Osteocyte (in vitro differentiated cells): ENCODE measurements at regions not wholly inside any gene's neighbourhood (a gene's known extent, or its start where the extent isn't known, plus 50 kb on each side); places are given as distances from the start of the nearest gene placed in this dataset.

ENCODE experiments used
- DNase-seq: peaks from one replicate; pipeline ENCODE4 v3.0.0; 2021; ENCODE audit warnings: mixed read lengths; ENCODE audit not compliant: unreplicated experiment; ENCODE audit errors: extremely low spot score
- H3K27ac Mint-ChIP-seq: one replicate; pipeline ENCODE4 v1.8.0; 2021; ENCODE audit warnings: mild to moderate bottlenecking, mixed read lengths; ENCODE audit not compliant: unreplicated experiment
- H3K27me3 Mint-ChIP-seq: one replicate; pipeline ENCODE4 v1.8.0; 2021; ENCODE audit warnings: mixed read lengths; ENCODE audit not compliant: unreplicated experiment
- H3K36me3 Mint-ChIP-seq: one replicate; pipeline ENCODE4 v1.8.0; 2021; ENCODE audit warnings: mixed read lengths; ENCODE audit not compliant: unreplicated experiment
- H3K4me1 Mint-ChIP-seq: one replicate; pipeline ENCODE4 v1.8.0; 2021; ENCODE audit warnings: mixed read lengths; ENCODE audit not compliant: unreplicated experiment
- H3K4me3 Mint-ChIP-seq: one replicate; pipeline ENCODE4 v1.8.0; 2021; ENCODE audit warnings: mild to moderate bottlenecking, moderate library complexity, mixed read lengths; ENCODE audit not compliant: unreplicated experiment
- H3K9me3 Mint-ChIP-seq: one replicate; pipeline ENCODE4 v1.8.0; 2021; ENCODE audit warnings: mixed read lengths; ENCODE audit not compliant: unreplicated experiment
- TF ChIP-seq, protein P1 (sequence below): fragments of 200-600 bp; sonication (generic); IDR thresholded peaks from 2 replicates; pipeline ENCODE4 v1.5.0; 2021; ENCODE audit warnings: antibody characterized with exemption, mild to moderate bottlenecking, moderate library complexity

DNA sequence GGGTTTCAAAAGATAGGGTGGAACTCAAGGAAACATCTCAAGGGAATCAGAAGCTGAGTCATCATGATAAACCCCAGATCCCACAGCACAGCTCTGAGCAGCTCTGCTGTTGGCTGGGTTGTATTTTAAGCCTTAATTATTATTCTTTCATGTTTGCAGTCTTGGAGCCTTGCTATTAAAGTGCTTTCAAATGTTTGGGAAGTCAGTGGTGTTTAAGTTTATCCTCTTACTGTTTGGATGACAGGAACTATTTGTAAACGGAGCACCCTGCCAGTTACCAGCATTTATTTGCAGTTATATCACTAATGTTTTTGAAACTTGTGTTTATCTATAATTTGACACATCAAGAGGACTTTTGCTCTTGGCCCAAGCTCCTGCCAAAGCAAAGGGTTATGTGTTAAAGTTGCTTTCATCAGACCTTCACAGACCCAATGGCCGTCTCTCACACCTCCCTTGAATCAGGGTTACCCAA, 141.1 kb upstream of the SPDL1 start:
- Mint-ChIP-seq H3K4me1 (peaks cover 10% of the 10 kb centered on the region), H3K9me3 (no peaks in the 10 kb centered on the region), H3K27ac (no peak overlapping the region), H3K27me3 (peaks cover 2% of the 10 kb centered on the region), H3K4me3 (no peak overlapping the region), H3K36me3 (no peaks in the 10 kb centered on the region)
- no peak for DNase-seq
- TF ChIP-seq, protein P1, sequence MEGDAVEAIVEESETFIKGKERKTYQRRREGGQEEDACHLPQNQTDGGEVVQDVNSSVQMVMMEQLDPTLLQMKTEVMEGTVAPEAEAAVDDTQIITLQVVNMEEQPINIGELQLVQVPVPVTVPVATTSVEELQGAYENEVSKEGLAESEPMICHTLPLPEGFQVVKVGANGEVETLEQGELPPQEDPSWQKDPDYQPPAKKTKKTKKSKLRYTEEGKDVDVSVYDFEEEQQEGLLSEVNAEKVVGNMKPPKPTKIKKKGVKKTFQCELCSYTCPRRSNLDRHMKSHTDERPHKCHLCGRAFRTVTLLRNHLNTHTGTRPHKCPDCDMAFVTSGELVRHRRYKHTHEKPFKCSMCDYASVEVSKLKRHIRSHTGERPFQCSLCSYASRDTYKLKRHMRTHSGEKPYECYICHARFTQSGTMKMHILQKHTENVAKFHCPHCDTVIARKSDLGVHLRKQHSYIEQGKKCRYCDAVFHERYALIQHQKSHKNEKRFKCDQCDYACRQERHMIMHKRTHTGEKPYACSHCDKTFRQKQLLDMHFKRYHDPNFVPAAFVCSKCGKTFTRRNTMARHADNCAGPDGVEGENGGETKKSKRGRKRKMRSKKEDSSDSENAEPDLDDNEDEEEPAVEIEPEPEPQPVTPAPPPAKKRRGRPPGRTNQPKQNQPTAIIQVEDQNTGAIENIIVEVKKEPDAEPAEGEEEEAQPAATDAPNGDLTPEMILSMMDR, result no peak

DNA sequence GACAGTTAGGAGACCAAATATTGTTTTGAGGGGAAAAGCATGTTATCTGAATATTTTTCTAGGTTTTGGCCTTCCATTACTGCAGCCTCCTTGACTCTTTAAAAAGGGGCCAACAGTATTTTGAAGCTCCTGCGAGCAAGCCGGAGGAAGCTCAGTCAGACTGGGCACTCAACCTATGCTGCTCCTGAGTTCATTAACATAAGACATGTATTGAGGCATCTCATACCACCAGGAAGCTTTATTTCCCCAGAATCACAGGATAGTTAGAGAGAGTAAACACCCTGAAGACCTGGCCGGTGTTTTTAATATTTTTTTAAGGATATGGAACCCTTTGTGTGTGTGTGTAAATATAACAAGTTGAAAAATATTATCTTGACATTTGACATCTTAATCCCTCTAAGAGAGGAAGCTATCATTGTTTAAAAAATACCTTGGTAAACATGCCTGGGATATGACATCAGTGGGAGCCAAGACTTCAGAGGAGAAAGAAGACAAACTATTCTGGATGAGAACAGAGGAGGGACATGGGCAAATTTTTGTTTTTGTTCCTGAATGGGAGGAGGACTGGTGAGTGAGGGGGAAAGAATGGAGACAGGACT, 139.3 kb upstream of the SLIT3 start:
- H3K4me1 Mint-ChIP-seq, result peaks cover 10% of the 10 kb centered on the region
- H3K27ac Mint-ChIP-seq, result no peak overlapping the region
- peaks cover 2% of the 10 kb centered on the region for H3K27me3 Mint-ChIP-seq
- no peaks in the 10 kb centered on the region for H3K36me3 Mint-ChIP-seq
- no peaks in the 10 kb centered on the region for H3K9me3 Mint-ChIP-seq
- no peak for DNase-seq
- H3K4me3 Mint-ChIP-seq, result no peak overlapping the region
- TF ChIP-seq, protein P1, result no peak

DNA sequence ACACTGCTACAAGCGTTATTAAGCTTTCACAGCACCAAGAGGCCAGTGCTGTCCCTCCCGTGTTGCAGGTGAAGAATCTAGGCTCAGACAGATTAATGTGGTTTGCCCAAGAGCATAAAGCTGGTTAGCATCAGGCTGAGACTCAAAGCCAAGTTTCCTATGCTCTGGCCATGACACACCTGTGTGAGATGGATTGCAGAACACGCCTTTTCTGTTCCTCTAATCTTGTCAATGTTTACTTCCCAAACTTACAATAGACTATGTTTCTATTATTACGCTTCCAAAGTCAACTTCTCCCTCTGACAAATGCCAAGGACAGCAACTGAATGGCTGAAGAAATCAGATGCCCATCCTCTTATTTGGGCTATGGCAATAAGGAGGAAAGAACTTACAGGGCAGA, 138.4 kb upstream of the SLIT3 start:
- H3K9me3 Mint-ChIP-seq, result no peaks in the 10 kb centered on the region
- peaks cover 10% of the 10 kb centered on the region for H3K4me1 Mint-ChIP-seq
- H3K27ac Mint-ChIP-seq, result no peak overlapping the region
- peaks cover 2% of the 10 kb centered on the region for H3K27me3 Mint-ChIP-seq
- DNase-seq, result no peak
- no peaks in the 10 kb centered on the region for H3K36me3 Mint-ChIP-seq
- TF ChIP-seq, protein P1, result no peak
- H3K4me3 Mint-ChIP-seq, result no peak overlapping the region

DNA sequence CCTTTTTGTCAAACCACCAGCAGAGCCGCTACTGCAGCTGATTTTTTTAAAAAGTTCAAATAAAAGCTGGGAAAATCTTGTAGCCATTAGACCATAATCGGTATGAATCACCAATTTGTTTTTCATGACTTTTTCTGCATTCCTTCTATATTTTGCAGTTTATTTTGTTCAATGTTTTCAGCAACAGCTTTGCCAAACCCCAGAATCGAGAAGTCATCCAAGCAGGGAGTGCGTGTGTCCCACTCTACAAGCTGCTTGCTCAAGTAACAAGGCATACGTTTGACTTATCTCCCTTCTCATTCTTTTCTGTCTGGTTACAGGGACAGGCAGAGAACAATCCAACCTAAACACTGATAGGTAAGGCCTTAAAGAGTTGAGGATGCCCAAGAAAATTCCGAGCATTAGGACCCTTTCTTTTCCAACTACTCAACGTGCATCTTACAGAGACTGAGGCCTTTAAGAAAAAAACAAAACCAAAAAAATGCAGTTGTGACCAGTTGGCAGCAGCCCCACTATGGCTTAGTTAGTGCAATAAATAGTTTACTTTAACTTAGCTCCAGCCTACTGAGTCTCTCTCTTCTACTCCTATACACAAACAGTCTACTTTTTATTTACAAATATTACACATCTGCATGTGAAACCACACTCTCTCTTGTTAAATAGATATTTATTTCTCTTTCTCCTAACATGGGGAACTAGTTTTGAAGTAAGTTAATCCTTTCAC, 134.7 kb upstream of the SLIT3 start:
- Mint-ChIP-seq H3K27ac (no peak overlapping the region), H3K36me3 (no peaks in the 10 kb centered on the region), H3K4me1 (peaks cover 15% of the 10 kb centered on the region), H3K4me3 (no peak overlapping the region), H3K9me3 (no peaks in the 10 kb centered on the region), H3K27me3 (peaks cover 2% of the 10 kb centered on the region)
- no peak for DNase-seq
- TF ChIP-seq, protein P1, result no peak

DNA sequence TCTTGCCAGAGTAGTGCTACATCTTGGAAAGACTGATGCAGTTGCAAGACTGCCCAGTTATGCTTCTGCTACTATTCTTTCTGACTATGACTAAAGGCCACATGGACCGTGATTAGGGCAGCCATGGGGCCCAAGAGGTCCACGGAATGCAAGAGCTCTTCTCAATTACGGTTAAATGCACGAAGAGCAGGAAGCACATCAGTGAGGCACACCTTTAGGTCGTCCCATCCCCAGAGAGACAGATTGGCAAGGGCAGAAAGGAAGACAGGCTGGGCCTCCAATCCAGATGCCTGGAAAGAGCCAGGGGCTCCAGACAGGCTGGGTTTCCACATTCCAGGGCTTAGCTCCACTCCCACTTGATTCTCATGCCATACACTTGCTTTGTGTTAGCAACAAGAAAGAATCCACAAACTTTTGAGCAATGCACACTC, 132.3 kb upstream of the SLIT3 start:
- H3K27ac Mint-ChIP-seq, result no peak overlapping the region
- DNase-seq, result no peak
- H3K36me3 Mint-ChIP-seq, result no peaks in the 10 kb centered on the region
- TF ChIP-seq, protein P1, result no peak
- no peaks in the 10 kb centered on the region for H3K9me3 Mint-ChIP-seq
- peaks cover 7% of the 10 kb centered on the region for H3K4me1 Mint-ChIP-seq
- H3K27me3 Mint-ChIP-seq, result no peaks in the 10 kb centered on the region
- H3K4me3 Mint-ChIP-seq, result no peak overlapping the region
